ENCODE measurements at regions not wholly inside any gene's neighbourhood (a gene's known extent, or its start where the extent isn't known, plus 50 kb on each side); places are given as distances from the start of the nearest gene placed in this dataset.

- DNase-seq (ENCODE audit: insufficient read length, low spot score) (no peak), FAIRE-seq (no peak)
- no peak for TF ChIP-seq TAF1 (IDR thresholded peaks at IDR 0.05; ENCODE audit: low read depth, low read length)
- no peak for TF ChIP-seq POLR2A (IDR thresholded peaks at IDR 0.05; ENCODE audit: low read depth, low read length)
- no peak for TF ChIP-seq PAX5 (IDR thresholded peaks at IDR 0.05; ENCODE audit: insufficient read depth, low read length, severe bottlenecking)
These were observed 98.3 kb downstream of the DYNAP start for GRCh38 chr18:54689319-54689718.

GRCh38 chr18:54690198-54690597, 99.2 kb downstream of the DYNAP start:
- no peak for TF ChIP-seq TAF1 (IDR thresholded peaks at IDR 0.05; ENCODE audit: low read depth, low read length)
- no peak for TF ChIP-seq POLR2A (IDR thresholded peaks at IDR 0.05; ENCODE audit: low read depth, low read length)
- no peak for TF ChIP-seq POLR2AphosphoS5 (IDR thresholded peaks at IDR 0.05; ENCODE audit: low read depth, low read length)
- no peak for TF ChIP-seq POU2F2 (IDR thresholded peaks at IDR 0.05; ENCODE audit: low read depth, low read length)
- TF ChIP-seq PAX5 (IDR thresholded peaks at IDR 0.05; ENCODE audit: insufficient read depth, low read length, severe bottlenecking): no peak
- no peak for TF ChIP-seq SPI1 (IDR thresholded peaks at IDR 0.05; ENCODE audit: low read depth, low read length)
- no peak for DNase-seq (ENCODE audit: insufficient read length, low spot score)
- FAIRE-seq: no peak

GRCh38 chr18:54692463-54692862, 101.4 kb downstream of the DYNAP start:
- DNase-seq (ENCODE audit: insufficient read length, low spot score): no peak
- FAIRE-seq: no peak
- TF ChIP-seq POLR2AphosphoS5 (IDR thresholded peaks at IDR 0.05; ENCODE audit: low read depth, low read length): no peak

GRCh38 chr18:54696616-54697293, 105.7 kb downstream of the DYNAP start:
- FAIRE-seq: no peak
- DNase-seq (ENCODE audit: insufficient read length, low spot score): no peak
- no peak for TF ChIP-seq TAF1 (IDR thresholded peaks at IDR 0.05; ENCODE audit: low read depth, low read length)
- no peak for TF ChIP-seq POU2F2 (IDR thresholded peaks at IDR 0.05; ENCODE audit: low read depth, low read length)
- no peak for TF ChIP-seq PAX5 (IDR thresholded peaks at IDR 0.05; ENCODE audit: insufficient read depth, low read length, severe bottlenecking)
- no peak for TF ChIP-seq SPI1 (IDR thresholded peaks at IDR 0.05; ENCODE audit: low read depth, low read length)
- TF ChIP-seq POLR2AphosphoS5 (IDR thresholded peaks at IDR 0.05; ENCODE audit: low read depth, low read length): no peak
- no peak for TF ChIP-seq POLR2A (IDR thresholded peaks at IDR 0.05; ENCODE audit: low read depth, low read length)

- TF ChIP-seq PAX5 (IDR thresholded peaks at IDR 0.05; ENCODE audit: insufficient read depth, low read length, severe bottlenecking) (no peak), POU2F2 (IDR thresholded peaks at IDR 0.05; ENCODE audit: low read depth, low read length) (no peak), TAF1 (IDR thresholded peaks at IDR 0.05; ENCODE audit: low read depth, low read length) (no peak)
- DNase-seq (ENCODE audit: insufficient read length, low spot score) (no peak), FAIRE-seq (no peak)
These were observed 109.5 kb downstream of the DYNAP start for GRCh38 chr18:54700580-54700979.

- DNase-seq (ENCODE audit: insufficient read length, low spot score) (no peak), FAIRE-seq (no peak)
- TF ChIP-seq TAF1 (IDR thresholded peaks at IDR 0.05; ENCODE audit: low read depth, low read length) (no peak), PAX5 (IDR thresholded peaks at IDR 0.05; ENCODE audit: insufficient read depth, low read length, severe bottlenecking) (no peak), POLR2AphosphoS5 (IDR thresholded peaks at IDR 0.05; ENCODE audit: low read depth, low read length) (no peak), POU2F2 (IDR thresholded peaks at IDR 0.05; ENCODE audit: low read depth, low read length) (no peak), POLR2A (IDR thresholded peaks at IDR 0.05; ENCODE audit: low read depth, low read length) (no peak), SPI1 (IDR thresholded peaks at IDR 0.05; ENCODE audit: low read depth, low read length) (no peak)
These were observed 111.6 kb downstream of the DYNAP start for GRCh38 chr18:54702686-54703085.

GRCh38 chr18:54710074-54710899, 118.0 kb upstream of the RAB27B start:
- DNase-seq (ENCODE audit: insufficient read length, low spot score): no peak
- TF ChIP-seq POLR2AphosphoS5 (IDR thresholded peaks at IDR 0.05; ENCODE audit: low read depth, low read length) (no peak), POU2F2 (IDR thresholded peaks at IDR 0.05; ENCODE audit: low read depth, low read length) (no peak)
- FAIRE-seq: no peak

- TF ChIP-seq TAF1 (IDR thresholded peaks at IDR 0.05; ENCODE audit: low read depth, low read length): no peak
- TF ChIP-seq PAX5 (IDR thresholded peaks at IDR 0.05; ENCODE audit: insufficient read depth, low read length, severe bottlenecking): no peak
- no peak for TF ChIP-seq POLR2AphosphoS5 (IDR thresholded peaks at IDR 0.05; ENCODE audit: low read depth, low read length)
- TF ChIP-seq POU2F2 (IDR thresholded peaks at IDR 0.05; ENCODE audit: low read depth, low read length): no peak
- TF ChIP-seq SPI1 (IDR thresholded peaks at IDR 0.05; ENCODE audit: low read depth, low read length): no peak
- TF ChIP-seq POLR2A (IDR thresholded peaks at IDR 0.05; ENCODE audit: low read depth, low read length): no peak
- FAIRE-seq (no peak), DNase-seq (ENCODE audit: insufficient read length, low spot score) (no peak)
These were observed 117.4 kb upstream of the RAB27B start for GRCh38 chr18:54710900-54711281.

- DNase-seq (ENCODE audit: insufficient read length, low spot score): no peak
- no peak for TF ChIP-seq SPI1 (IDR thresholded peaks at IDR 0.05; ENCODE audit: low read depth, low read length)
- no peak for TF ChIP-seq TAF1 (IDR thresholded peaks at IDR 0.05; ENCODE audit: low read depth, low read length)
- TF ChIP-seq POU2F2 (IDR thresholded peaks at IDR 0.05; ENCODE audit: low read depth, low read length): no peak
- TF ChIP-seq POLR2AphosphoS5 (IDR thresholded peaks at IDR 0.05; ENCODE audit: low read depth, low read length): no peak
- TF ChIP-seq POLR2A (IDR thresholded peaks at IDR 0.05; ENCODE audit: low read depth, low read length): no peak
- no peak for TF ChIP-seq PAX5 (IDR thresholded peaks at IDR 0.05; ENCODE audit: insufficient read depth, low read length, severe bottlenecking)
- FAIRE-seq: no peak
These were observed 116.0 kb upstream of the RAB27B start for GRCh38 chr18:54712306-54712705.

- DNase-seq (ENCODE audit: insufficient read length, low spot score): no peak
- no peak for FAIRE-seq
- no peak for TF ChIP-seq POLR2A (IDR thresholded peaks at IDR 0.05; ENCODE audit: low read depth, low read length)
- no peak for TF ChIP-seq PAX5 (IDR thresholded peaks at IDR 0.05; ENCODE audit: insufficient read depth, low read length, severe bottlenecking)
- TF ChIP-seq TAF1 (IDR thresholded peaks at IDR 0.05; ENCODE audit: low read depth, low read length): no peak
- TF ChIP-seq POLR2AphosphoS5 (IDR thresholded peaks at IDR 0.05; ENCODE audit: low read depth, low read length): no peak
- TF ChIP-seq POU2F2 (IDR thresholded peaks at IDR 0.05; ENCODE audit: low read depth, low read length): no peak
- no peak for TF ChIP-seq SPI1 (IDR thresholded peaks at IDR 0.05; ENCODE audit: low read depth, low read length)
These were observed 115.5 kb upstream of the RAB27B start for GRCh38 chr18:54712758-54713157.
